ENCODE measurements at regions not wholly inside any gene's neighbourhood (a gene's known extent, or its start where the extent isn't known, plus 50 kb on each side); places are given as distances from the start of the nearest gene placed in this dataset.
"Not testable (repeated sequence)": the region's sequence is repeated elsewhere in the genome, so short reads cannot be mapped to it uniquely, and the experiment has no call there.

DNA sequence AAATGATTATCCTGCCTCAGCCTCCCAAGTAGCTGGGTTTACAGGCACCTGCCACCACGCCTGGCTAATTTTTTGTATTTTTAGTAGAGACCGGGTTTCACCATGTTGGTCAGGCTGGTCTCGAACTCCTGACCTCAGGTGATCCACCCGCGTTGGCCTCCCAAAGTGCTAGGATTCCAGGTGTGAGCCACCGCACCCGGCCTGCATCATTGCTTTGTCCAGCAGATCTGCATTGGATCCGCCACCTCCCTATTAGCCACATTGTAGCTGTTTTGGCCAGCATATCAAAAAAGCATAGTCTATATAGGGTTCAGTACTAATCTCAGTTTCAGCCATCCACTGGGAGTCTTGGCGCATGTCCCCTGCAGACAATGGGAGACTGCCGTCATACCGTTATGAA lies 194.6 kb upstream of the SHH start:
- H3K4me1 Mint-ChIP-seq; DNase-seq; H3K36me3 Mint-ChIP-seq; H3K4me3 Mint-ChIP-seq; ATAC-seq; H3K27me3 Mint-ChIP-seq; H3K27ac Mint-ChIP-seq; CTCF ChIA-PET; H3K9me3 Mint-ChIP-seq (ENCODE audit: low read depth): not testable (repeated sequence)

DNA sequence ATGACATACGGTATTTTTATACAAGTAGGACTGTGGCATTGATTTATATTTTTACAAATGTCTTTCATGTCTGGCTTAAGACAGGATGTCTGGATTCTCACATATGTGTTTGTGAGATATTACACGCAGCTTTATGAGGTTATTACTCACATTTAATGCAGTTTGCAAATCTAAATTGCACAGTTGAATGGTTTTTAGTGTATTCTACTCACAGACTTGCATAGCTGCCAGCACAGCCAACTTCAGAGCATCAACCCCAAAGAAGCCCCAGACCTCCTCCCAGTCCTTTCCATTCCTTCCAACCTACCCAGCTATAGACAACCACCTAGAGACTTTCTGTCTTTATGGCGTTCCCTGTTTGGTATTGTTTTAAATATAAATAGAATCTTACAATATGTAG lies 193.8 kb upstream of the SHH start:
- Mint-ChIP-seq H3K36me3 (no peaks in the 10 kb centered on the region), H3K4me3 (no peak overlapping the region), H3K9me3 (ENCODE audit: low read depth) (peaks cover 2% of the 10 kb centered on the region), H3K27ac (no peak overlapping the region), H3K27me3 (no peaks in the 10 kb centered on the region), H3K4me1 (no peaks in the 10 kb centered on the region)
- DNase-seq, result no peak
- CTCF ChIA-PET, result no interaction called here
- ATAC-seq, result no peak

DNA sequence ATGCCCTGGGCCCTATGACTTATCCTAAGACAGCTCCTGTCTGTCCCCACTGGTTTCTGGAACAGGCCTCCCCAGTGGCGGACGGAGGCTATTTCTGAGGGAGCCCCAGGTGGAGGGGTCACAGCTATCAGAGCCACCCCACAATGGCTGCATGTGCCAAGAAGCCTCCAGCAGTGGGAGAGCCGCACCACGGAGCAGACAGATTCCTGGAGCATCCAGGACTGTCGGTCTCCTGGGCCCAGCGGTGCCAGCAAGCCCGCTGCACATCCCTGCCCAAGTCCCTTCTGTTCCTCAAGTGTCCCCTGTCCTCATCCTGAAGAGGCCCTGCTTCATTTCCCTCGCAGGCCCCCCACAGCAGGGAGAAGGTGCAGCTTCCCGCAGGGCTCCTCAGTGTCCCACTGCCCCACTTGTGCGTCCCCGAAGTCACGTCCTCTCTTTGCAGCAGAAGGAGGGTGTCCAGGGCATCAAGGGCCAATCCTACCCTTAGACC lies 193.0 kb upstream of the SHH start:
- ATAC-seq (no peak), DNase-seq (no peak)
- Mint-ChIP-seq H3K27me3 (no peaks in the 10 kb centered on the region), H3K4me3 (no peak overlapping the region), H3K9me3 (ENCODE audit: low read depth) (peaks cover 2% of the 10 kb centered on the region), H3K4me1 (no peaks in the 10 kb centered on the region), H3K27ac (no peak overlapping the region), H3K36me3 (no peaks in the 10 kb centered on the region)
- CTCF ChIA-PET, result no interaction called here

DNA sequence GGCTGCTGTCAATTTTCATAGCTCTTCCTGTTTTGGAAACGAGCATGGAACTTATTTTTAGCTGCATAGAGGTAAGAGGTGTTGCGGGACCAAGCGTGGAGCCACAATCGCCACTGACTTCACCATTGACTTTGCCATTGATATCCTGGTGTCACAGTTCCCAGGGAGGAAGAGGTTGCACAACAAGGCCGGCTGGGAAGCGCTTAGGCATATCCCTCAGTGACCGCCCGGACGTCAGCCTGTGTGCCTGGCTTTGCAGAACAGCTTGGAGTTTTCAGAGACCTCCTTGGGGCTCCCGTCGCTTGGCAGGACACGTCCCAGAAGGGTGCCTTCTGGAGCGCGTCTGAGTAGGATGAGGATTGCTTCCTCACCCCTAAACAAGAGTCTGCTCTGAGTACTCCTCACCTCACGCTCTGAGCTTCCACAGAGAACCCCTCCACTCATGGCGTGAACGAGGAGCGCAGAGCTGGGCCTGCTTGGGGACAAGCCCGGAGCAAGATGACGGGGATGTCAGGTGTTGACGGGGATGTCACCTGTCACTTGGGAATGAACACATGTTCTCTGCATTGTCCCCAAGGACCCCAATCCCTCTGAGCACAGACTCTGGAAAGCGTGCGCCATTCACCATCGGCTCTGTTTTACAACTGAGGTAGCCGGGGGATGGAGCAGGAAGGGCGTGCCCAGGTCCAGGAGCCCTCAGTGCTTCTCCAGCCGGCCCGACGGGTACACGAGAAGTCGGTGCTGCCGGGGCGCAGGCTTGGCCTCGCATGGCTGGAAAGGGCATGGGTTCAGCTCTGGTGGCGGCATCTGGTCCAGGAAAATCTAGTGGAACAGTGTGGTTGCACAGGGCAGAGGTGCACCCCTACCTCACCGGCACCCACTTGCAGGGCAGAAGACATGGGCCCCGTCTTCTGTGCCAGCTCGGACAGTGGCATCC lies 192.3 kb upstream of the SHH start:
- H3K27me3 Mint-ChIP-seq, result no peaks in the 10 kb centered on the region
- no peak for DNase-seq
- ATAC-seq, result no peak
- no peak overlapping the region for H3K4me3 Mint-ChIP-seq
- CTCF ChIA-PET, result no interaction called here
- no peaks in the 10 kb centered on the region for H3K36me3 Mint-ChIP-seq
- H3K9me3 Mint-ChIP-seq (ENCODE audit: low read depth), result no peaks in the 10 kb centered on the region
- no peak overlapping the region for H3K27ac Mint-ChIP-seq
- H3K4me1 Mint-ChIP-seq, result no peaks in the 10 kb centered on the region

DNA sequence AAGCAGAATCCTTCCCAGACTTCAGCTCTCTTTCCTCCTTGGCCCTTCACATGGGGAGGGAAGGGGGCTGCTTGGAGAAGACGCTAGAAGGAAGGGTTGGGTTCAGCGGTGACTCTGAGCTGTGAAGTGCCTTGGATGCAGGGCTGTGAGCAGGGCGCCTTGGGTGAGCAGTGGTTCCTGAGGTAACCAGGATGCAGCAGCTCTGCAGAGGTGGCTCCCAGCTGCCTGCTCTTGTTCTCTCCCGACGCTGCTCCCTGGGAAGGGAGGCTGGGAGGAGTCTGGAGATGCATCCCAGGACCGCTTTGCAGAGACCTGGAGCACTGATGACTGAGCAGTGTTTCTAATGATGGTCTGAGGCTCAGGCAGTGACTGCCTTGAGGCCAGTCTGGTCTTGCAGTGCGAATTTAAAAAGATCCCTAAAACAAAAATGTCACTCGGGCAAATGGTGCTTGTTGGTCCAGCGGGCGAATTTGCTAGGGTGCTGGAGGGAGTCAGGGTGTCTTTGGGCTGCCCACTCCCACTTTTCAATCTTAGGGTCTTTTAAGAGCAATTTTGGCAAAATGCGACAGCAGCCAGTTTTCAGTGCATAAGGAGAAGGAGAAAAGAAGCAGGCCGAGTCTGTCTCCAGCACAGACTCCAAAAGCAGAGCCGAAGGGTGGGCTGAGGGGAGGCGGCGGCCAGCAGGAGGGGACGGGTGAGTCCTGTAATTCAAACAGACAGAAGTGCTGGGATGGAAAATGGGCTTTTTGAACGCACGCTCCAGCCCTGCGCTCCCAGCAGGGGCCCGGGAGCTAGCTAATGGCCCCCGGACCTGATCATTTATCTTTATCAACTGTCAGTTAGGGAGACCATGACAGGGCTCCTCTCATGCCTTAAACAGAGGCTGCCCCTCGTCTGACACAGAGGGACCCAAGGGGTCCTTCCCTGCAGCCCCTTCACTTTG lies 191.2 kb upstream of the SHH start:
- Mint-ChIP-seq H3K36me3 (no peaks in the 10 kb centered on the region), H3K27me3 (no peaks in the 10 kb centered on the region), H3K27ac (no peak overlapping the region), H3K4me1 (no peaks in the 10 kb centered on the region), H3K9me3 (ENCODE audit: low read depth) (no peaks in the 10 kb centered on the region), H3K4me3 (no peak overlapping the region)
- DNase-seq (peak; percentile 29), ATAC-seq (no peak)
- CTCF ChIA-PET, result no interaction called here

DNA sequence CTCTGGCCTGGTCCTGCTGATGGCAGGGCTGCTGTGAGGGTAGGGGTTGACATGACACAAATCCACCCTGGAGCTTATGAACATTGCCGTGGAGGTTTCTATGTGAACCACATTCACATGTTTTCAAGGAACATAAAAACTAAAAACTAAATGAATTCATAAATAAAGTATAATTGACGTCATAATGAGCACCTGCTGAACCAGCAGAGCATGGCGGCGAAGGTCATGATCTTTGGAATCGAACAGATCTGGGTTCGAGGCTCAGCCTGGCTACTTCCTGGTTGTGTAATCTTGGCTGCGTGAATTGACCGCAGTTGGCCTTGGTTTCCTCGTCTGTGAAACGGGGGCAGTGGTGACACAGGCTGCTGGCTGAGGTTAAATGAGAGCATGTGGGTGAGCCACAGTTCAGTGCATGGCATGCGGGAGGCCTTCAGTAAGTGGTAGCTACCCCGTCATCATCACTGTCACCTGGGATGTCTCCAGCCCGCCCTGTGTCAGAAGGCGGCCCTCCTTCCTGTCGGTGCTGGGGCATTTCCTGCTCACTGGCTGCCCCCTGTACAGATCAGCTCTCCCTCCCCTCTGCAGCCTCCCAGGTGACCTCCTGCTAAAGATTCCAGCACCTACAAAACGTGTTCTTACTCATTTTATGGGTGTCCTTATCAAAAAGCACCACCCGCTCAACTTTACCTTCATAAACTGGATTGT lies 190.3 kb upstream of the SHH start:
- Mint-ChIP-seq H3K36me3 (no peaks in the 10 kb centered on the region), H3K27me3 (peaks cover 7% of the 10 kb centered on the region), H3K4me3 (no peak overlapping the region), H3K9me3 (ENCODE audit: low read depth) (no peaks in the 10 kb centered on the region), H3K27ac (no peak overlapping the region), H3K4me1 (peaks cover 6% of the 10 kb centered on the region)
- CTCF ChIA-PET, result no interaction called here
- ATAC-seq (no peak), DNase-seq (peak; percentile 11)

DNA sequence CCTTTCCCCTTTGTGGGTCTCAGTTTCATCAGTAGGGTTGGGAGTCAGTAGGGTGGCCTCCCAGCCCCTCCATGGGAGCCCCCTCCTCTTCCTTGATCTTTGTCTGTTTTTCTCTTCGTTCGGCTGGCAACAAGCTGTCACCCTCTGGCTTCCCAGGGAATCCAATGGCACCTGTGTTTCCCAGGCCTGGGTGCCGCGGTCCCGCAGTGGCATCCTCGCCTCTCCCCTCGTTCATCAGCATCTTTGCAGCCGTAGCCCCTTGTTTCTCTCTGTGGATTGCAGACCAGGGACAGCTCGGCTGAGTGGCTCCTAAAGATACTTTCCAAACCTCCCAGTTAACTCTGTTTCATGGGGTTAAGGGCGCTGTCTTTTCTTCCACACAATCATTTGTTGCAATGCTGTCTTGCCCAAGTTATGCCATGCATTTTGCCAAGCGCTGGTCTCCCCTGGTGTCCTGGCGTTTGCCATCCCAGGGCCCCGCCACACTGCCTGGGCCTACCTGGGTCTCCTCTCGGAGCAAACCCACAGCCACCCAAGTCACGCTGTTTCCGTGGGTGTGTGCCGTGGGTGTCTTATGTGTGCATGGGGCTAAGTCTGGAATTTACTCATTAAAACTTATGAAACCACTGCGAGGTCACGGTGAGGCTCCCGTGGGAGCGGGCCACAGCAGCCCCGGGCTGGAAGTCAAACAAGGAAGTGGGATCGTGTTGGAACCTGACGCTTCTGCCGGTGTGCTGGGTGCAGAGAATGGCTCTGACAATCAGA lies 189.4 kb upstream of the SHH start:
- Mint-ChIP-seq H3K9me3 (ENCODE audit: low read depth) (no peaks in the 10 kb centered on the region), H3K36me3 (no peaks in the 10 kb centered on the region), H3K27me3 (peaks cover 16% of the 10 kb centered on the region), H3K27ac (no peak overlapping the region), H3K4me1 (peaks cover 13% of the 10 kb centered on the region), H3K4me3 (no peak overlapping the region)
- CTCF ChIA-PET, result no interaction called here
- peak; percentile 19 for DNase-seq
- no peak for ATAC-seq

DNA sequence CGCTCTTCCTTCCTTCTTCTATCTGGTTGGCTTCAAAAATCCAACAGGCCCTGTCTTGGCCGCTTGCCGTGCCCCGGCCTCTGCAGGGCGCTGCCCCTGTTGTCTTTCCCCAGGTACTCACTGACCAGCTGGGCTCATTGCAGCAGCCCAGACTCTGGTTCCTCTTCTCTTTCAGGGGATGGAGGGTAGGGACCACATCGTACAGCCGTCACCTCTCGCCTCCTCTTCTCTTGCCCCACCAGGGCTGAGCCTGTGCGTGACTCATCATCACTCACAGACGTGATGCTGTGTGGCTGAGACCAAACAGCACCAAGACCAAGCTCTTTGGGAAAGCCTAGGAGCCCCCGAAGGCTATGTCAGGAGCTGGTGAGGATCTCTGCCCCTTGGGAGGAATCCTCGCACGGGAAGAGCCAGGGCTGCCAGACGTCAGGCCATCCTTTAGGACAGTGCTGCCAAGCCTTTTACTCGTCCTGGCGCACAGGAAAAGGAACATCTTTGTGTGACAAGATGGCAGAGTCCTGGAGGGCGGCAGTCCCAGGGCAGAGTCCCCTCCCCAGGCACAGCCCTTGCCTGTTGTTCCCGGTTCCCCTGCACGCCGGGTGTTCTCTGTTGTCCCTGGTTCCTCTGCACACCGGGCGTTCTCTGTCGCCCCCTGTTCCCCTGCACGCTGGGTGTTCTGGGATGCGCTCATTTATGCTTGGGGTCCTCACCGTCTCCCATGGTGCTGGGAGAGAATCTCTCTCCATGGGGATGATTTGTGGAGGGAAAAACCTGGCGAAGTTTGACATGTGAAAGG lies 188.5 kb upstream of the SHH start:
- no peak overlapping the region for H3K4me3 Mint-ChIP-seq
- CTCF ChIA-PET, result no interaction called here

DNA sequence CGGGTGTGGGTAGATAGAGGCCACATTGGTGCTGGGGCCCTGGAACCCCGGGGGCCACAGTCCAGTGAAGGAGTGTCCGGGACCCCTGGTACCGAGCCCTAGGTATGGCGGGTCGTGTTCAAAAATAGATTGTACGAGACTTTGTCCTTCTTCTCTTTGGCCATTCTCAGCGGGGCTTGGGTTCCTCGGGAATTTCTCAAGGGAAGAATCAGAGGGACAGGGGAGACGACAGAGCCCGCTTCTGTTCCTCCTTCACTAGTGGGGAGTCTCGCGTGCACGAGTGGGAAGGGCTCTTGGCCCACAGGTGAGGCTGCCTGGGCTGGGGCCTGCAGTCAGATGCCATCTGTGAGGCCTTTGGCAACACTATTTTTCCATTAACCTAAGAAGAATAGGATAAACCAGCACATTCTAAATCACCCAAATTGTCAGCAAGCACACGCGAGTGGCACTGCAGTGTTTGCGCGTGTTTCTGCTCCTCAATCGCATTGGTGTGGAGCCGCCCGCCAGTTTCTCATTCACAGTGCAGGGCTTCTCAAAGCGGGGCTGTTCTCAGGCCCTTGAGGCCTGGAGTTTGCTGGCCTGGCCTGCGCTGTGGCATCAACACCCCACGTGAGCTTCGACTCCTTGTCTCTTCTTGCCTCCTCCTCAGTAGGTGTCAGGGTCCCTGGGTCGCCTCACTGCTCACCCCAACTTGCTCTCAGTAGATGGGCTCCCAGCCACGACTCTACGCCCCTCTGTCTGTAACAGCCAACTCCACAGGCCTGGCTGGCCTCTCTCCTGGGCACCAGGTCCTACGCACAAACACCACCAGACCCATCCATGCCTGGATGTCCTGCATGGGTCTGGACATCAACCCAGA lies 187.6 kb upstream of the SHH start:
- peaks cover 19% of the 10 kb centered on the region for H3K4me1 Mint-ChIP-seq
- CTCF ChIA-PET, result no interaction called here
- DNase-seq (peak; percentile 23), ATAC-seq (no peak)
- H3K27ac Mint-ChIP-seq, result no peak overlapping the region
- H3K4me3 Mint-ChIP-seq, result no peak overlapping the region
- H3K27me3 Mint-ChIP-seq, result peaks cover 25% of the 10 kb centered on the region
- H3K36me3 Mint-ChIP-seq, result no peaks in the 10 kb centered on the region
- no peaks in the 10 kb centered on the region for H3K9me3 Mint-ChIP-seq (ENCODE audit: low read depth)

More for the DNA sequence above, 188.5 kb upstream of the SHH start:
- H3K36me3 Mint-ChIP-seq, result no peaks in the 10 kb centered on the region
- H3K9me3 Mint-ChIP-seq (ENCODE audit: low read depth), result no peaks in the 10 kb centered on the region
- H3K27ac Mint-ChIP-seq, result no peak overlapping the region
- ATAC-seq, result no peak
- peak; percentile 32 for DNase-seq
- peaks cover 23% of the 10 kb centered on the region for H3K27me3 Mint-ChIP-seq
- peaks cover 15% of the 10 kb centered on the region for H3K4me1 Mint-ChIP-seq

DNA sequence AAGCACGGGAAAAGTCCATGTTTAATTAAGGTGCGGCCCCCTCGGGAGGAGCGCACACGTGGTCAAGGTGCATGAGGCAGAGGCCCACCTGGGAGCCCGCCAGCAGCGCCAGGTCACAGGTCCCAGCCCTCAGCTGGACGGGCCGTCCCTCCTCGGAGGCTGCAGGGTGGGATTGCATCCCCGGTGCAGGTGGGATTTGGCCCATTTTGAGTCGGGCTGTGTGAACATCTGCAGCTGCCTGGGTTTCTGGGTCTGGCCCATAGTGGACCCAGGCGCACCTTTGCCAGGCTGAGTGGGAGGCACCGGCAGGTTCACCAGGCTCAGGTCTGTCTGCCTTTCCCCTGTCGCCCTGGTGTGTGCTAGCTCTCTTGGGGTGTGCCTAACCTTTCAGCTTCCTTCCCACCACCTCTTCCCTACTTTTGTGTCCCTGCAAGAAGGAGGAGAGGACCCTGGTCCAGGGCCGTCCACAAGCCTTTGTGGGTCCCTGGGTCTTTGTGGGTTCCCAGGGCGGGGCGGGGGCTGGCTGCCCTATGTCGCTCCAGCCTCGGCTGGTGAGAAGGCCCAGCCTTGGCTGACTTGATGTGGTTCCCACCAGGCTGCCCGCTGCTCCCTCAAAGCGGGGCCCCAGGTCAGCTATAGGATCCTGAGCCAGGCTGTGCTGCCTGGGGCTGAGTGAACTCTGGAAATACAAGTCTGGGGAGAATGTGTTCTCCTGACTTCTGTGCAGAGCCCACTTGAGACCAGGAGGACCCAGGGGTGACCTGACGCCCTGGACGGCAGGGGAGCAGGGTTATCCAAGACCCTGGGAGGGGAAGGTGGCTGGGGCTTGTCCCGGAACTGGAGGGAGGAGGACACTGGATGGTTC lies 186.7 kb upstream of the SHH start:
- no peaks in the 10 kb centered on the region for H3K9me3 Mint-ChIP-seq (ENCODE audit: low read depth)
- DNase-seq (peak; percentile 19), ATAC-seq (no peak)
- no peaks in the 10 kb centered on the region for H3K36me3 Mint-ChIP-seq
- no peak overlapping the region for H3K27ac Mint-ChIP-seq
- H3K27me3 Mint-ChIP-seq, result peaks cover 25% of the 10 kb centered on the region
- H3K4me3 Mint-ChIP-seq, result no peak overlapping the region
- peaks cover 19% of the 10 kb centered on the region for H3K4me1 Mint-ChIP-seq
- CTCF ChIA-PET, result no interaction called here

DNA sequence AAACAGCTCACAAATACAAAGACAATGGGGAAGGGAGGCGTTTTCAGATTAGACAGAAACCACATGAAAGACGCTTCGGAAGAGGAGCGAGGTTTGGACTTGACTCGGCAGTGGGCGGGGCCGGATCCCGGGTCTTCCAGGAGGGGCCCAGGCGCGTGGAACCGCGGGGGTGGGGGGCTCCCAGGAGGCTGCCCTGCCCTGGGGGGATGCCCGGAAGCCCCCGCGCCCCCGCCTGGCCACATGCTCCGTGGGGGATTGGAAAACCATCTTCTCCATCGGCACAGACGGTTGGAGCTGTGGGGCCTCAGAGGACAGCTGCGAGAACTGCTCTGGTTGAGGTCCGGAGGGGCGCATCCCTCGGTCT lies 186.0 kb upstream of the SHH start:
- Mint-ChIP-seq H3K9me3 (ENCODE audit: low read depth) (no peaks in the 10 kb centered on the region), H3K4me1 (peaks cover 19% of the 10 kb centered on the region), H3K36me3 (no peaks in the 10 kb centered on the region), H3K27me3 (peaks cover 25% of the 10 kb centered on the region), H3K27ac (no peak overlapping the region), H3K4me3 (no peak overlapping the region)
- DNase-seq, result peak; percentile 39
- ATAC-seq, result no peak
- CTCF ChIA-PET, result no interaction called here

Data from activated CD8-positive, alpha-beta memory T cell treated with anti-CD3 and anti-CD28 coated beads, Interleukin-2, amount 10 ng/mL, durations not matched to agents 7 days and 5 days (primary cell).